HG02642 (cell line): ENCODE measurements at regions not wholly inside any gene's neighbourhood (a gene's known extent, or its start where the extent isn't known, plus 50 kb on each side); places are given as distances from the start of the nearest gene placed in this dataset.
"Not testable (repeated sequence)": the region's sequence is repeated elsewhere in the genome, so short reads cannot be mapped to it uniquely, and the experiment has no call there.

Experiments
- ATAC-seq: cut with Tn5 transposase; IDR thresholded peaks from one replicate; pipeline ENCODE4 v1.9.1; 2021; ENCODE audit warnings: mild to moderate bottlenecking; ENCODE audit not compliant: unreplicated experiment, poor library complexity

- not testable (repeated sequence) for ATAC-seq
Observed at GRCh38 chr5:92216852-92217251, 833.7 kb upstream of the ARRDC3 start.

GRCh38 chr5:92215116-92215515, 832.0 kb upstream of the ARRDC3 start:
- ATAC-seq, result no peak

- no peak for ATAC-seq
Observed at GRCh38 chr5:92208265-92208664, 825.1 kb upstream of the ARRDC3 start.

- ATAC-seq, result no peak
Observed at GRCh38 chr5:92207151-92207550, 824.0 kb upstream of the ARRDC3 start.

GRCh38 chr5:92206681-92207080, 823.6 kb upstream of the ARRDC3 start:
- ATAC-seq, result no peak

- ATAC-seq, result not testable (repeated sequence)
Observed at GRCh38 chr5:92199035-92199434, 815.9 kb upstream of the ARRDC3 start.

- ATAC-seq, result no peak
Observed at GRCh38 chr5:92181656-92182055, 798.5 kb upstream of the ARRDC3 start.

- ATAC-seq, result no peak
Observed at GRCh38 chr5:92180391-92180790, 797.3 kb upstream of the ARRDC3 start.

GRCh38 chr5:92179651-92180050, 796.5 kb upstream of the ARRDC3 start:
- no peak for ATAC-seq

- no peak for ATAC-seq
Observed at GRCh38 chr5:92177926-92178487, 794.9 kb upstream of the ARRDC3 start.

- ATAC-seq, result no peak
Observed at GRCh38 chr5:92163906-92164305, 780.8 kb upstream of the ARRDC3 start.

- ATAC-seq, result no peak
Observed at GRCh38 chr5:92147798-92148197, 764.7 kb upstream of the ARRDC3 start.

GRCh38 chr5:92147266-92147665, 764.1 kb upstream of the ARRDC3 start:
- no peak for ATAC-seq

- no peak for ATAC-seq
Observed at GRCh38 chr5:92145852-92146251, 762.7 kb upstream of the ARRDC3 start.

- ATAC-seq, result no peak
Observed at GRCh38 chr5:92144824-92145223, 761.7 kb upstream of the ARRDC3 start.

GRCh38 chr5:92132294-92132908, 749.3 kb upstream of the ARRDC3 start:
- ATAC-seq, result not testable (repeated sequence)

- ATAC-seq, result no peak
Observed at GRCh38 chr5:92126182-92126581, 743.1 kb upstream of the ARRDC3 start.

GRCh38 chr5:92119110-92119509, 736.0 kb upstream of the ARRDC3 start:
- ATAC-seq, result no peak

- no peak for ATAC-seq
Observed at GRCh38 chr5:92106808-92107207, 723.7 kb upstream of the ARRDC3 start.

GRCh38 chr5:92104126-92104525, 721.0 kb upstream of the ARRDC3 start:
- ATAC-seq, result no peak

- ATAC-seq, result no peak
Observed at GRCh38 chr5:92102313-92102712, 719.2 kb upstream of the ARRDC3 start.

- ATAC-seq, result no peak
Observed at GRCh38 chr5:92092239-92092638, 709.1 kb upstream of the ARRDC3 start.
